ENCODE measurements at regions not wholly inside any gene's neighbourhood (a gene's known extent, or its start where the extent isn't known, plus 50 kb on each side); places are given as distances from the start of the nearest gene placed in this dataset.

DNA sequence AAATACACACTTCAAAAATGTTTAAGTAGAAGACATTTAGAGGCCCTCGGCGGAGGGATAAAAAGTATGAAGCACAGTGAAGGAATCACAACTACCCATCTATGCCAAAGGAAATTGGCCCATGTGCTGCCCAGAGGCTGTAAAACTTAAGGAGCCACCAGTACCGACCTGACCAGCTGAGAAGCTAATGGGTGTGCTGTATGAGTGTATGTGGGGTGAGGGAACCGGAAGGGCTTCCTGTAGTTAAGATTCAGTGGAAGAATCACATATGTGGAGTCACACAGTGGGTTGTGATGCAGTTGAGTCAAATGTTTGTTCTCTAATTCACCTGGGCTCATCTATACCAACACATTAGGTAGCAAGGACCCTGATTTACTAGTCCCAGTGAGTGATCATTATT lies 516.0 kb upstream of the IL12A start:
- Histone ChIP-seq H3K27ac (ENCODE audit: low read depth in 2 of 2, low read length in 1 of 2) (no peak overlapping the region), H3K9me2 (no peaks in the 10 kb centered on the region), H2AFZ (ENCODE audit: low read depth) (no peak overlapping the region), H3K27me3 (ENCODE audit: insufficient read depth) (no peaks in the 10 kb centered on the region), H4K20me1 (ENCODE audit: insufficient read depth) (no peaks in the 10 kb centered on the region), H3K79me2 (ENCODE audit: insufficient read depth) (no peaks in the 10 kb centered on the region), H3K4me1 (ENCODE audit: control insufficient read depth in 1 of 2, insufficient read depth in 2 of 2, low read depth in 1 of 2, low read length in 1 of 2) (no peaks in the 10 kb centered on the region; a peak in 1 of 4 replicates), H3K4me3 (ENCODE audit: low read depth in 2 of 2, low read length in 1 of 2) (no peak overlapping the region), H3F3A (replicated peaks; ENCODE audit: insufficient read depth) (no peaks in the 10 kb centered on the region), H3K4me2 (no peak overlapping the region), H3K36me3 (replicated peaks in 1 of 2; ENCODE audit: control insufficient read depth in 1 of 2, insufficient read depth in 2 of 2, low read length in 1 of 2) (no peaks in the 10 kb centered on the region), H3K9ac (no peak overlapping the region), H3K9me3 (no peaks in the 10 kb centered on the region)
- no peak for DNase-seq
- CTCF ChIA-PET: interaction anchor here (1.2 kb wide), 1 partner anchor 333 kb away, joined by 3 read pairs; no protein-coding TSS in a partner anchor
- 56% methylated on average over 4 of the region's 4 CpGs for WGBS (ENCODE audit: low lambda C conversion rate)
- POLR2A ChIA-PET: no interaction called here
- no peak for TF ChIP-seq EP300 (IDR thresholded peaks at IDR 0.05; ENCODE audit: borderline replicate concordance in 1 of 2, low read depth in 1 of 2, low read length in 1 of 2)
- TF ChIP-seq, protein P1, sequence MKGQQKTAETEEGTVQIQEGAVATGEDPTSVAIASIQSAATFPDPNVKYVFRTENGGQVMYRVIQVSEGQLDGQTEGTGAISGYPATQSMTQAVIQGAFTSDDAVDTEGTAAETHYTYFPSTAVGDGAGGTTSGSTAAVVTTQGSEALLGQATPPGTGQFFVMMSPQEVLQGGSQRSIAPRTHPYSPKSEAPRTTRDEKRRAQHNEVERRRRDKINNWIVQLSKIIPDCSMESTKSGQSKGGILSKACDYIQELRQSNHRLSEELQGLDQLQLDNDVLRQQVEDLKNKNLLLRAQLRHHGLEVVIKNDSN (IDR thresholded peaks at IDR 0.05; ENCODE audit: borderline replicate concordance, low read depth): no peak
- TF ChIP-seq, protein P2, sequence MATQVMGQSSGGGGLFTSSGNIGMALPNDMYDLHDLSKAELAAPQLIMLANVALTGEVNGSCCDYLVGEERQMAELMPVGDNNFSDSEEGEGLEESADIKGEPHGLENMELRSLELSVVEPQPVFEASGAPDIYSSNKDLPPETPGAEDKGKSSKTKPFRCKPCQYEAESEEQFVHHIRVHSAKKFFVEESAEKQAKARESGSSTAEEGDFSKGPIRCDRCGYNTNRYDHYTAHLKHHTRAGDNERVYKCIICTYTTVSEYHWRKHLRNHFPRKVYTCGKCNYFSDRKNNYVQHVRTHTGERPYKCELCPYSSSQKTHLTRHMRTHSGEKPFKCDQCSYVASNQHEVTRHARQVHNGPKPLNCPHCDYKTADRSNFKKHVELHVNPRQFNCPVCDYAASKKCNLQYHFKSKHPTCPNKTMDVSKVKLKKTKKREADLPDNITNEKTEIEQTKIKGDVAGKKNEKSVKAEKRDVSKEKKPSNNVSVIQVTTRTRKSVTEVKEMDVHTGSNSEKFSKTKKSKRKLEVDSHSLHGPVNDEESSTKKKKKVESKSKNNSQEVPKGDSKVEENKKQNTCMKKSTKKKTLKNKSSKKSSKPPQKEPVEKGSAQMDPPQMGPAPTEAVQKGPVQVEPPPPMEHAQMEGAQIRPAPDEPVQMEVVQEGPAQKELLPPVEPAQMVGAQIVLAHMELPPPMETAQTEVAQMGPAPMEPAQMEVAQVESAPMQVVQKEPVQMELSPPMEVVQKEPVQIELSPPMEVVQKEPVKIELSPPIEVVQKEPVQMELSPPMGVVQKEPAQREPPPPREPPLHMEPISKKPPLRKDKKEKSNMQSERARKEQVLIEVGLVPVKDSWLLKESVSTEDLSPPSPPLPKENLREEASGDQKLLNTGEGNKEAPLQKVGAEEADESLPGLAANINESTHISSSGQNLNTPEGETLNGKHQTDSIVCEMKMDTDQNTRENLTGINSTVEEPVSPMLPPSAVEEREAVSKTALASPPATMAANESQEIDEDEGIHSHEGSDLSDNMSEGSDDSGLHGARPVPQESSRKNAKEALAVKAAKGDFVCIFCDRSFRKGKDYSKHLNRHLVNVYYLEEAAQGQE (IDR thresholded peaks at IDR 0.05; ENCODE audit: low read depth, low read length): no peak
- no peak for TF ChIP-seq TEAD4 (IDR thresholded peaks at IDR 0.05; ENCODE audit: borderline replicate concordance, insufficient read depth)
- TF ChIP-seq, protein P3, sequence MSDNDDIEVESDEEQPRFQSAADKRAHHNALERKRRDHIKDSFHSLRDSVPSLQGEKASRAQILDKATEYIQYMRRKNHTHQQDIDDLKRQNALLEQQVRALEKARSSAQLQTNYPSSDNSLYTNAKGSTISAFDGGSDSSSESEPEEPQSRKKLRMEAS (IDR thresholded peaks at IDR 0.05; ENCODE audit: low read depth): no peak

DNA sequence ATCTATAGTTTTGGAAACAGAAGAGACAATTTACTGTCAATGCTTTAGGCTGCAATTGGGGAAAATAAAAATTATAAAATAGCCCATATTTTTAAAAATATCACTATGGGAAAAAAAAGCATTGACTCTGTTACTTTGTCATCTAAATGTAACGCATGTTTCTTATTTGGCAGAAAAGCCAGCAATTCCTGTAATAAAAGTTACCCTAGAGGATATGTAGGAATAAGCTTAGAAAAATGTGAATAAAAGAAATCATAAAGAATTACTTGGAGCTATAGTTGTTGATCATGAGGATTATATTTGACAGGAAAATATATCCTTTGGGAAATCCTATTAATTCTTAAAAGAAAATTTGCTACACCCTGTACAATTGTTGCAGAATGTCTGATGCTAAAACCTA lies 515.4 kb upstream of the IL12A start:
- ChIA-PET POLR2A (no interaction called here), CTCF (interaction anchor here (1.2 kb wide), 1 partner anchor 332 kb away, joined by 3 read pairs; no protein-coding TSS in a partner anchor)
- Histone ChIP-seq H3K9ac (no peak overlapping the region), H3F3A (replicated peaks; ENCODE audit: insufficient read depth) (no peaks in the 10 kb centered on the region), H3K79me2 (ENCODE audit: insufficient read depth) (no peaks in the 10 kb centered on the region), H3K9me3 (no peaks in the 10 kb centered on the region), H4K20me1 (ENCODE audit: insufficient read depth) (no peaks in the 10 kb centered on the region), H3K4me1 (ENCODE audit: control insufficient read depth in 1 of 2, insufficient read depth in 2 of 2, low read depth in 1 of 2, low read length in 1 of 2) (no peaks in the 10 kb centered on the region; a peak in 1 of 4 replicates), H3K27me3 (ENCODE audit: insufficient read depth) (no peaks in the 10 kb centered on the region), H3K9me2 (no peaks in the 10 kb centered on the region), H3K4me2 (no peak overlapping the region), H2AFZ (ENCODE audit: low read depth) (no peak overlapping the region), H3K4me3 (ENCODE audit: low read depth in 2 of 2, low read length in 1 of 2) (no peak overlapping the region), H3K27ac (ENCODE audit: low read depth in 2 of 2, low read length in 1 of 2) (no peak overlapping the region), H3K36me3 (replicated peaks in 1 of 2; ENCODE audit: control insufficient read depth in 1 of 2, insufficient read depth in 2 of 2, low read length in 1 of 2) (no peaks in the 10 kb centered on the region)
- DNase-seq: no peak
- no peak for TF ChIP-seq YY1 (IDR thresholded peaks at IDR 0.05; ENCODE audit: low read depth)
- TF ChIP-seq NRF1 (IDR thresholded peaks at IDR 0.05; ENCODE audit: low read depth, low read length): no peak
- TF ChIP-seq EP300 (IDR thresholded peaks at IDR 0.05; ENCODE audit: borderline replicate concordance in 1 of 2, low read depth in 1 of 2, low read length in 1 of 2): no peak
- 54% methylated on average over 1 of the region's 1 CpG for WGBS (ENCODE audit: low lambda C conversion rate)
